ENCODE measurements at regions not wholly inside any gene's neighbourhood (a gene's known extent, or its start where the extent isn't known, plus 50 kb on each side); places are given as distances from the start of the nearest gene placed in this dataset.

DNA sequence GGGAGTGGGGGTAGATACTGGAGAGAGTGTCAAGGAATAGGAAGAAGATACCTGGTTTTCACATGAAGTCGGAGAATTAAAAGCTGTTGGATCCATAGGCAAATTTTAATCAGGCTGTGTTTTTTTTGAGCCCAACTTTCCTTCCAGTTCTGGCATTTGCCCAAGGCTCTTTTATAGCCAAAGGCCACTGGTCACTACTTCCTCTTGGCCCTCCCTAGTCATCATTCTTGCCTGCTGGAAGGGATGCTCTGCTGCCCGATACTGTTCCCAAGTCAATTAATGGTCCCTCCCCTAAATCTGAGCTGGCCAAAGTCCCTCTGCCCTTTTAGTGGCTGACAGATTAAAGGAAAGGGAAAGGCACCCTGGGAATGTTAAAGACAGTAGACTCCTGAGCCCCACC lies 102.8 kb upstream of the ZNF648 start:
- Histone ChIP-seq H3K36me3 (ENCODE audit: control insufficient read depth, insufficient read depth, low read length) (no peaks in the 10 kb centered on the region), H3K9ac (ENCODE audit: insufficient read depth in 1 of 2, low read depth in 2 of 2, low read length in 2 of 2) (no peak overlapping the region), H4K20me1 (replicated peaks; ENCODE audit: control insufficient read depth, insufficient read depth, low read length) (no peaks in the 10 kb centered on the region), H3K27me3 (ENCODE audit: control insufficient read depth in 2 of 2, insufficient read depth in 2 of 2, low read length in 2 of 2) (peaks cover 0 to 2% of the 10 kb centered on the region in 2 experiments; a peak in 1 of 5 replicates), H3K79me2 (ENCODE audit: control insufficient read depth, insufficient read depth, low read length) (no peaks in the 10 kb centered on the region), H3K27ac (ENCODE audit: extremely low read depth, low read depth, low read length) (no peak overlapping the region), H3K9me1 (ENCODE audit: control insufficient read depth, insufficient read depth, low read length) (no peaks in the 10 kb centered on the region), H3K4me3 (no peak overlapping the region), H3K4me2 (ENCODE audit: insufficient read depth, low read length) (no peak overlapping the region), H3K9me3 (replicated peaks; ENCODE audit: control insufficient read depth, insufficient read depth, low read depth, low read length) (0 out of 2 replicates have a peak, but pooled peaks cover 4% of the 10 kb centered on the region), H2AFZ (ENCODE audit: low read depth, low read length) (no peak overlapping the region), H3K4me1 (replicated peaks in 1 of 2; ENCODE audit: control insufficient read depth in 2 of 2, insufficient read depth in 2 of 2, low read length in 2 of 2) (peaks cover 0 to 3% of the 10 kb centered on the region in 2 experiments; a peak in 1 of 5 replicates)
- ChIA-PET POLR2A (interaction anchor here (2.0 kb wide), 1 partner anchor 15 kb away, joined by 5 read pairs; no protein-coding TSS in a partner anchor), CTCF (ENCODE audit: low intra/inter-chr PET ratio) (no interaction called here)
- WGBS (ENCODE audit: insufficient coverage, low coverage, missing lambda C conversion rate) = 55% methylated on average over 2 of the region's 2 CpGs
- in situ Hi-C loops (cut with MboI) = no loop called here
- BruUV-seq (replicated peaks) = no TSS peak
- ATAC-seq (no peak), FAIRE-seq (no peak), DNase-seq (ENCODE audit: extremely low read depth in 1 of 4, low spot score in 3 of 4) (no peak)
- TF ChIP-seq FUS (optimal IDR thresholded peaks at IDR 0.05; ENCODE audit: low read depth, low read length) (no peak), ZNF583 (CRISPR knock-in tag; IDR thresholded peaks at IDR 0.05) (no peak), HDGF (IDR thresholded peaks at IDR 0.05) (no peak), PYGO2 (tag; IDR thresholded peaks at IDR 0.05) (no peak), PURB (CRISPR knock-in tag; IDR thresholded peaks at IDR 0.05; ENCODE audit: low read depth) (no peak), ZSCAN29 (IDR thresholded peaks at IDR 0.05) (no peak), KLF10 (CRISPR knock-in tag; IDR thresholded peaks at IDR 0.05) (no peak), BRF1 (IDR thresholded peaks at IDR 0.05; ENCODE audit: borderline replicate concordance, extremely low read depth, insufficient read length) (no peak), ZNF695 (CRISPR knock-in tag; IDR thresholded peaks at IDR 0.05) (no peak), CREBBP (IDR thresholded peaks at IDR 0.05; ENCODE audit: low read depth, low read length) (no peak), L3MBTL2 (IDR thresholded peaks at IDR 0.05) (no peak), ZNF239 (CRISPR knock-in tag; IDR thresholded peaks at IDR 0.05) (no peak), MTA1 (IDR thresholded peaks at IDR 0.05; ENCODE audit: borderline replicate concordance) (no peak), CREB5 (CRISPR knock-in tag; IDR thresholded peaks at IDR 0.05) (no peak), PHB (CRISPR knock-in tag; IDR thresholded peaks at IDR 0.05) (no peak)
- TF ChIP-seq, protein P1, sequence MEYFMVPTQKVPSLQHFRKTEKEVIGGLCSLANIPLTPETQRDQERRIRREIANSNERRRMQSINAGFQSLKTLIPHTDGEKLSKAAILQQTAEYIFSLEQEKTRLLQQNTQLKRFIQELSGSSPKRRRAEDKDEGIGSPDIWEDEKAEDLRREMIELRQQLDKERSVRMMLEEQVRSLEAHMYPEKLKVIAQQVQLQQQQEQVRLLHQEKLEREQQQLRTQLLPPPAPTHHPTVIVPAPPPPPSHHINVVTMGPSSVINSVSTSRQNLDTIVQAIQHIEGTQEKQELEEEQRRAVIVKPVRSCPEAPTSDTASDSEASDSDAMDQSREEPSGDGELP (CRISPR knock-in tag; IDR thresholded peaks at IDR 0.05; ENCODE audit: borderline replicate concordance) = no peak
- TF ChIP-seq, protein P2, sequence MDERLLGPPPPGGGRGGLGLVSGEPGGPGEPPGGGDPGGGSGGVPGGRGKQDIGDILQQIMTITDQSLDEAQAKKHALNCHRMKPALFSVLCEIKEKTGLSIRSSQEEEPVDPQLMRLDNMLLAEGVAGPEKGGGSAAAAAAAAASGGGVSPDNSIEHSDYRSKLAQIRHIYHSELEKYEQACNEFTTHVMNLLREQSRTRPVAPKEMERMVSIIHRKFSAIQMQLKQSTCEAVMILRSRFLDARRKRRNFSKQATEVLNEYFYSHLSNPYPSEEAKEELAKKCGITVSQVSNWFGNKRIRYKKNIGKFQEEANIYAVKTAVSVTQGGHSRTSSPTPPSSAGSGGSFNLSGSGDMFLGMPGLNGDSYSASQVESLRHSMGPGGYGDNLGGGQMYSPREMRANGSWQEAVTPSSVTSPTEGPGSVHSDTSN (CRISPR knock-in tag; IDR thresholded peaks at IDR 0.05; ENCODE audit: low read depth) = no peak
- TF ChIP-seq, protein P2 (tag; conservative IDR thresholded peaks at IDR 0.05; ENCODE audit: low read depth) = no peak
- intact Hi-C loops (cut with micrococcal nuclease) = no loop called here

Data from K562 (cell line).